ENCODE measurements at regions not wholly inside any gene's neighbourhood (a gene's known extent, or its start where the extent isn't known, plus 50 kb on each side); places are given as distances from the start of the nearest gene placed in this dataset.

DNA sequence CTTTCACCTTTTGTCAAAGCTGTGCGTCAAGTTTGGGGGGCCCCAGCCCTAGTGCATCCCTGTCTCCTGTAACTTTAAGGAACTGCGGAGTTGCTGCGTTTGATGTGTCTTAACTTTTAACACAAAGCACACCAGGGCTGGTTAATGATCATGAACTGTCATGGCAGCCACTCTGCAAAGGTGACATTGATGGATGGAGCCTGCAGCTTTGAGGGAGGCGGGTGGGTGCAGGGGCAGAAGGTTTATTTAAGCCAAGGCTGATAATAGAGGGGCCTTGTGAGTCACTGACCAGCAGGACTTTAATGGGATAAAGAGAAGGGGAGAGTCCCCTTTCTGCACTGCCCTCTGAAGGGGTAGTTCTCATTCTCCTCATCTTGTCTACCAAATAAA lies 190.2 kb upstream of the GATA6 start:
- TF ChIP-seq ZNF510 (CRISPR knock-in tag; IDR thresholded peaks at IDR 0.05; ENCODE audit: low read depth) (no peak), TAF1 (CRISPR knock-in tag; IDR thresholded peaks at IDR 0.05) (no peak), RFX5 (IDR thresholded peaks at IDR 0.05; ENCODE audit: low read depth, low read length) (no peak), JUND (CRISPR knock-in tag; IDR thresholded peaks at IDR 0.05) (no peak), RNF2 (conservative IDR thresholded peaks at IDR 0.05; ENCODE audit: low read depth) (no peak), SP1 (IDR thresholded peaks at IDR 0.05) (no peak), SP1 (CRISPR knock-in tag; IDR thresholded peaks at IDR 0.05) (no peak), RBFOX2 (IDR thresholded peaks at IDR 0.05; ENCODE audit: low read depth, low read length) (no peak), POLR2A (IDR thresholded peaks at IDR 0.05; ENCODE audit: insufficient read depth in 1 of 2, low read depth in 2 of 2, low read length in 2 of 2) (no peak), ERF (CRISPR knock-in tag; IDR thresholded peaks at IDR 0.05) (no peak), GABPA (IDR thresholded peaks at IDR 0.05; ENCODE audit: low read depth, low read length) (no peak), GABPA (CRISPR knock-in tag; IDR thresholded peaks at IDR 0.05; ENCODE audit: low read depth) (no peak), NFAT5 (CRISPR knock-in tag; IDR thresholded peaks at IDR 0.05) (no peak), NFYB (CRISPR knock-in tag; IDR thresholded peaks at IDR 0.05) (no peak), ZNF678 (CRISPR knock-in tag; IDR thresholded peaks at IDR 0.05) (no peak)
- TF ChIP-seq, protein P1, sequence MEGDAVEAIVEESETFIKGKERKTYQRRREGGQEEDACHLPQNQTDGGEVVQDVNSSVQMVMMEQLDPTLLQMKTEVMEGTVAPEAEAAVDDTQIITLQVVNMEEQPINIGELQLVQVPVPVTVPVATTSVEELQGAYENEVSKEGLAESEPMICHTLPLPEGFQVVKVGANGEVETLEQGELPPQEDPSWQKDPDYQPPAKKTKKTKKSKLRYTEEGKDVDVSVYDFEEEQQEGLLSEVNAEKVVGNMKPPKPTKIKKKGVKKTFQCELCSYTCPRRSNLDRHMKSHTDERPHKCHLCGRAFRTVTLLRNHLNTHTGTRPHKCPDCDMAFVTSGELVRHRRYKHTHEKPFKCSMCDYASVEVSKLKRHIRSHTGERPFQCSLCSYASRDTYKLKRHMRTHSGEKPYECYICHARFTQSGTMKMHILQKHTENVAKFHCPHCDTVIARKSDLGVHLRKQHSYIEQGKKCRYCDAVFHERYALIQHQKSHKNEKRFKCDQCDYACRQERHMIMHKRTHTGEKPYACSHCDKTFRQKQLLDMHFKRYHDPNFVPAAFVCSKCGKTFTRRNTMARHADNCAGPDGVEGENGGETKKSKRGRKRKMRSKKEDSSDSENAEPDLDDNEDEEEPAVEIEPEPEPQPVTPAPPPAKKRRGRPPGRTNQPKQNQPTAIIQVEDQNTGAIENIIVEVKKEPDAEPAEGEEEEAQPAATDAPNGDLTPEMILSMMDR (CRISPR knock-in tag; IDR thresholded peaks at IDR 0.05): no peak
